ENCODE measurements at regions not wholly inside any gene's neighbourhood (a gene's known extent, or its start where the extent isn't known, plus 50 kb on each side); places are given as distances from the start of the nearest gene placed in this dataset.

GRCh38 chr10:65328486-65328885 lies 1597.3 kb upstream of the LRRTM3 start:
- Histone ChIP-seq H3F3A (ENCODE audit: insufficient read depth, low read length) (no peaks in the 10 kb centered on the region), H3K79me2 (ENCODE audit: insufficient read depth, low read length) (no peaks in the 10 kb centered on the region), H3K4me1 (ENCODE audit: insufficient read depth, low read length, severe bottlenecking) (no peaks in the 10 kb centered on the region), H3K4me3 (ENCODE audit: low read depth, low read length, poor library complexity, severe bottlenecking) (no peak overlapping the region), H4K20me1 (ENCODE audit: insufficient read depth, low read length) (no peaks in the 10 kb centered on the region), H3K27me3 (ENCODE audit: insufficient read depth, low read length) (no peaks in the 10 kb centered on the region), H3K9me2 (ENCODE audit: low read depth, low read length) (no peaks in the 10 kb centered on the region), H3K9me3 (ENCODE audit: low read length) (no peaks in the 10 kb centered on the region), H3K4me2 (ENCODE audit: low read length) (no peak overlapping the region), H3K36me3 (ENCODE audit: insufficient read depth, low read length) (no peaks in the 10 kb centered on the region), H3K9ac (ENCODE audit: low read length) (no peak overlapping the region), H2AFZ (ENCODE audit: low read length) (no peak overlapping the region), H3K27ac (ENCODE audit: low read depth, low read length, poor library complexity, severe bottlenecking) (no peak overlapping the region)
- TF ChIP-seq EZH2 (IDR thresholded peaks at IDR 0.05; ENCODE audit: borderline replicate concordance, low read length): no peak
- no peak for TF ChIP-seq CTCF (IDR thresholded peaks at IDR 0.05; ENCODE audit: low read length)

DNA sequence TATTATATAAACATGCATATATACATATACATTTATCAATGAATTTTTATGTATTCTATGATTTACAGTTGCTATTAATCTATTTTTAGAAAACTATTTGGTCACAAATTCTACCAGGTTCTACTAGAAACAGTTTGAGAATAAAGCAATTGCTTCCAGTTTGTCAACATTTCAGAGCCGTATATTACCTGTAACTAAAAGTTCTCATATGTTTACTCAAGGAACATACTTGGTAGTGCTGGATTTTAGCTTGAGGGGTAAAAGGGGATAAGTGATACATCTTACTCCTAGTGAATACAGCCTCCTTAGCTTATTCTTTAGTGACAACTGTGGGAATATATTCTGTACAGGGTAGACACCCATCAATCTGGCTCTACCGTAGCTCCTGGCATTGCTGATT lies 1590.5 kb upstream of the LRRTM3 start:
- H3K9me2 ChIP-seq (ENCODE audit: low read depth, low read length): no peaks in the 10 kb centered on the region
- H3K4me2 ChIP-seq (ENCODE audit: low read length): no peak overlapping the region
- no peaks in the 10 kb centered on the region for H4K20me1 ChIP-seq (ENCODE audit: insufficient read depth, low read length)
- H2AFZ ChIP-seq (ENCODE audit: low read length): no peak overlapping the region
- no peaks in the 10 kb centered on the region for H3K27me3 ChIP-seq (ENCODE audit: insufficient read depth, low read length)
- H3K9ac ChIP-seq (ENCODE audit: low read length): no peak overlapping the region
- no peak for TF ChIP-seq CTCF (IDR thresholded peaks at IDR 0.05; ENCODE audit: low read length)
- no peak for TF ChIP-seq EZH2 (IDR thresholded peaks at IDR 0.05; ENCODE audit: borderline replicate concordance, low read length)
- H3F3A ChIP-seq (ENCODE audit: insufficient read depth, low read length): no peaks in the 10 kb centered on the region
- no peaks in the 10 kb centered on the region for H3K36me3 ChIP-seq (ENCODE audit: insufficient read depth, low read length)
- H3K27ac ChIP-seq (ENCODE audit: low read depth, low read length, poor library complexity, severe bottlenecking): no peak overlapping the region
- H3K79me2 ChIP-seq (ENCODE audit: insufficient read depth, low read length): no peaks in the 10 kb centered on the region
- H3K9me3 ChIP-seq (ENCODE audit: low read length): no peaks in the 10 kb centered on the region
- H3K4me1 ChIP-seq (ENCODE audit: insufficient read depth, low read length, severe bottlenecking): no peaks in the 10 kb centered on the region
- H3K4me3 ChIP-seq (ENCODE audit: low read depth, low read length, poor library complexity, severe bottlenecking): no peak overlapping the region

GRCh38 chr10:65340340-65340739 lies 1585.5 kb upstream of the LRRTM3 start:
- no peak overlapping the region for H3K4me3 ChIP-seq (ENCODE audit: low read depth, low read length, poor library complexity, severe bottlenecking)
- TF ChIP-seq CTCF (IDR thresholded peaks at IDR 0.05; ENCODE audit: low read length) (no peak), EZH2 (IDR thresholded peaks at IDR 0.05; ENCODE audit: borderline replicate concordance, low read length) (no peak)

More at GRCh38 chr10:65340340-65340739, 1585.5 kb upstream of the LRRTM3 start:
- H3K27ac ChIP-seq (ENCODE audit: low read depth, low read length, poor library complexity, severe bottlenecking): no peak overlapping the region
- H3F3A ChIP-seq (ENCODE audit: insufficient read depth, low read length): no peaks in the 10 kb centered on the region
- H3K4me1 ChIP-seq (ENCODE audit: insufficient read depth, low read length, severe bottlenecking): no peaks in the 10 kb centered on the region
- H3K9ac ChIP-seq (ENCODE audit: low read length): no peak overlapping the region
- H3K9me2 ChIP-seq (ENCODE audit: low read depth, low read length): no peaks in the 10 kb centered on the region
- H3K9me3 ChIP-seq (ENCODE audit: low read length): no peaks in the 10 kb centered on the region
- no peak overlapping the region for H3K4me2 ChIP-seq (ENCODE audit: low read length)
- no peaks in the 10 kb centered on the region for H3K36me3 ChIP-seq (ENCODE audit: insufficient read depth, low read length)
- H3K79me2 ChIP-seq (ENCODE audit: insufficient read depth, low read length): no peaks in the 10 kb centered on the region
- H3K27me3 ChIP-seq (ENCODE audit: insufficient read depth, low read length): no peaks in the 10 kb centered on the region
- H4K20me1 ChIP-seq (ENCODE audit: insufficient read depth, low read length): no peaks in the 10 kb centered on the region
- H2AFZ ChIP-seq (ENCODE audit: low read length): no peak overlapping the region
